ENCODE measurements at regions not wholly inside any gene's neighbourhood (a gene's known extent, or its start where the extent isn't known, plus 50 kb on each side); places are given as distances from the start of the nearest gene placed in this dataset.

DNA sequence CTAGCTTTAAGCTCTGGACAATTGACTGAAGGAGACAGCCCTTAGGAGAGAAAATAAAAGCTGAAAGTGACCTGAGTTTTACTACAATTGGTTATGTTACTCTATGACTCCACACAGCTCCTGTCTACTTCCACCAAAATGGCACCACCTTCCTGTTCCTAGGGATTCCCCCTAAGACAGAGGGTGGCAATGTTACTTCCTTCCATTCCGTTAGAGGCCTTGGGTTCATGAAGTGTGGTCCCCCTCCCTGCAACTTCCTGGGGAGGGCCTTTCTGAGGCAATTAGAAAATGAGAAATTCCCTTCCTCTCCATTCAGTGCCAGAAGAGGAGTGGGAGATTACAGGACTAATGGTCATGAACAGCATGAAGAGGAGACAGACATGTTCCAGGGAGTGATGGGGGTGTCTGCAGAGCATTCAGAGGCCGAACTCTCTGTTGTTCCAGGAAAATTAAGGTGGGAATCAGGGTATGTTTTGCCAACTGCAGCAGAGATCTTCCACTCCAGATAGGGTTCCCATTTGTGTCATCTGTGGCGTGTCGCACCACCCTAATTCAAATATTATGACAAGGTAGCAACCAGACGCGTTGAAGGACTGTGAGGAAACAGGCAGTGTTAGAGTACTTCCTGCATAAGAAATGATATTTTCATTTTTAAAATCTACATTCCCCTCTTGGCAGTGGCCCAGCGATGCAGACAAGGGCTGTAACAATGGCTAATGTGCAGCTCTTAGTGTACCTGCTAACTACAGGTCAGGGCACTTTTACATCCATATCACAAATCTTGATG lies 53.1 kb upstream of the TRIM67 start:
- DNase-seq: no peak

DNA sequence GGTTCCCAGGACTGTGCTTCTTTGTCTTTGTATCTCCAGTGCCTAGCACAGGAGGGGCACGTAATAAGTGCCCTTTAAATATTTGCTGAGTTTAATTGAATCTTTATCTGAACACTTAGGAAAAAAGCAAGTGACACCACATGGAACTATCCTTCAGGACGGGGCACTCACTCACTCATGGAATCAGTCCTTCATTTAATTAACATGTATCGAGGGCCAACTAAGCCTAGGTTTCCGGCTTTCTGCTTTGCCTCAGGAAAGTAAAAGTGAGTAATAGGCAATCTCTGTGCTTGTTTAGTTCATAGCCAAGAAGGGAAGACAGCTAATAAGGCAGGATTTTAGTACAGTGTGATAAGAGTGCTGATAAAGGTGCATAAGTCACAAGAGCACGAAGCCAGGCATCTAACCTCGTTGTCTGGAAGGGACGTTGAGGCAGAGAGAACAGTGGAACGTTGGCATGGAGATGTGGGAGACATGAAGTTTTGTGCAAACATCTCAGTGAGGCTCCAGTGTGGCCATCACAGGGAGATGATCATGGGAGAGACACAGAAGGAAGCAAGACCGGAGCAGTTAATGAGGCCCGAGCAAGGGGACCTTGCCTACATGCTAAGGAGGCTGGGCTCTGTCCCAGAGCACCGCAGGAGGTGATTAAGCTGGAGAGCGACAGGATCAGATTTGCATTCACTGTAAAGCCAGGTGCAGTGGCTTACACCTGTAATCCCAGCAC lies 54.1 kb upstream of the TRIM67 start:
- DNase-seq: no peak

- DNase-seq: no peak
Measured at GRCh38 chr1:231107151-231107550, 54.7 kb upstream of the TRIM67 start.

GRCh38 chr1:231106347-231106746 lies 55.5 kb upstream of the TRIM67 start:
- no peak for DNase-seq

DNA sequence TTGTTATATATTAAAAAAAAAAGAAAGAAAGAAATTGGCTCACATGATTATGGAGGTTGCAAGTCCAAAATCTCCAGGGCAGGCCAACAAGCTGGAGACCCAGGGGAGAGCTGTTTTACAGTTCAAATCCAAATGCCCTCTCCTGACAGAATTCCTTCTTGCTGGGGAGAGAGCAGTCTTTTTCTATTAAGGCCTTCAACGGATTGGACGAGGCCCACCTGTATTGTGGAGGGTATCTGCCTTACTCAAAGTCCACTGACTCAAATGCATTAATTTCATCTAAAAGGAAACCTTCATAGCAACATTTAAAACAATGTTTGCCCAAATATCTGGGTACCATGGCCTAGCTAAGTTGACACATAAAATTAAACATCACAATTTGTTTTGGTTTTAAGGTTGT lies 56.9 kb upstream of the TRIM67 start:
- DNase-seq: no peak

GRCh38 chr1:231103961-231104360 lies 57.9 kb upstream of the TRIM67 start:
- no peak for DNase-seq

DNA sequence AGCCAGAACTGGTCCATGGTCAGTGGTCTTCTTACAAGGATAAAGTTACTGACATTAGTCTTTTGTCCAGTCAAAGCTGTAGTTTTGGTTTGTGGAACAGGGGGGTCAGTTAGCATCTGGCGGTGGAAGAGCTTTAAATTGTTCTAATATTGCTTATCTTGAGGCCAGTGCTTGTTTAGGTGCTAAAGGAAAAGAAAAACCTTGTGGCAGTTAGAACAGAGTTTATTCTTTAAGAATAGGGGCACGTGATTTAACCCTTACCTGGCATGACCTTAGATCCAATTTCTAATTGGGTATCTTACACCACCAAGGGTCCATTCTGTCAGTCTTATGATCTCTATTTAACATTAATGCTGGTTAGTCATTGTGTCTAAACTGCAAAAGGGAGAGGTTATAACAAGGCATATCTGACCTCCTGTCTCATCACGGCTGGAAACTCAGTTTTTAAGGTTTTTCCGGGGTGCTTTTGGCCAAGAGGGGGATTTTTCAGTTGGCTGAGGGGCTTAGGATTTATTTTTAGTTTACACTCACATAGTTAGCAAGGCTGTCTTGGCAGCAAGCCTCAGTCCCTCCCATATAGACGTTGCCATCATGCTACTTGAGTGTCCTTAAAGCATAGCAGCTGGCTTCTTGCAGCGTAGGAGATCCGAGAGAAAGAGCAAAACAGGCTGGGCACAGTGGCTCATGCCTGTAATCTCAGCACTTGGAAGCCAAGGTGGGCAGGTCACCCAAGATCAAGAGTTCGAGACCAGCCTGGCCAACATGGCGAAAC lies 60.1 kb upstream of the FAM89A start:
- DNase-seq: no peak

GRCh38 chr1:231099311-231099710 lies 59.3 kb upstream of the FAM89A start:
- DNase-seq: no peak

DNA sequence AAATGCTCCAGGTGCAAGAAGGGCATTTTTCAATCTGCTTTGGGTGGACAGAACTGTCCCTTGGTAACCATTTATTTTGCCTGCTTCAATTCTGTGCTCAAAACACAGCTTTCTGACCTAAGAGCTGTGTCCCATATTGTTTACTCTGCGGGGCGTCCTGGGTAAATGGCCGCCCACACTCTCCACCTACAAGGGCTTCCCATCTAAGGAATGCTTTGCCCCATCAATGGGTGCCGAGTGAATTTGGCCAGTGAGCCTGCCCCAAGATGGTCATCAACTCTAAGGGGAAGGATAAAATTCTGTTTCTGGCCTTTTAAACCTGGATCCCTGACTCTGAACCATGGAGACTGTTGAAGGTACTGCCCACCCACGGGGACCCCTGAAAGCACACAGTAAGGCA lies 55.5 kb upstream of the FAM89A start:
- DNase-seq: no peak

- DNase-seq: no peak
Measured at GRCh38 chr1:231094421-231094820, 54.4 kb upstream of the FAM89A start.

GRCh38 chr1:231093156-231093922 lies 53.3 kb upstream of the FAM89A start:
- DNase-seq: no peak

DNA sequence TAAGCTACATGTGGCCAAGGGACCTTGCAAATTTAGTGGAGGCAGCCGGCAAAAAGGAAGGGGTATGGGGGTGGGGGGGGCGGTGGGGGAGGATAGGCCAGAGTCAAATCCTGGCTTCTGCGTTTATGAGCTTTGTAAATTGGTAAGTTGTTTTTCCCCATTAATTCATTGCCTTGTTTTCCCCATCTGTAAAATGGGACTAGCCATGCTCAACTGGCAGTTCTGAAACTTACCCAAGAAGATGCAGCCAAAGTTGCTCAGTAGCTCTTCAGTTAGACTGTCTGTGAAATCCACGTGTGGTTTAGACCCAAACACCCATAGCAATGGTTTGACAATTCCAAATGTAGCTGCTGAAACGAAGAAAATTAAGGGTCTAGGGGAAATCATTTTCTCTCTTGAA lies 52.3 kb upstream of the FAM89A start:
- no peak for DNase-seq

- DNase-seq: peak in 3 of 5 donors; percentile 7 to 22 (median 20)
Measured at GRCh38 chr1:231091831-231092301, 51.8 kb upstream of the FAM89A start.

DNA sequence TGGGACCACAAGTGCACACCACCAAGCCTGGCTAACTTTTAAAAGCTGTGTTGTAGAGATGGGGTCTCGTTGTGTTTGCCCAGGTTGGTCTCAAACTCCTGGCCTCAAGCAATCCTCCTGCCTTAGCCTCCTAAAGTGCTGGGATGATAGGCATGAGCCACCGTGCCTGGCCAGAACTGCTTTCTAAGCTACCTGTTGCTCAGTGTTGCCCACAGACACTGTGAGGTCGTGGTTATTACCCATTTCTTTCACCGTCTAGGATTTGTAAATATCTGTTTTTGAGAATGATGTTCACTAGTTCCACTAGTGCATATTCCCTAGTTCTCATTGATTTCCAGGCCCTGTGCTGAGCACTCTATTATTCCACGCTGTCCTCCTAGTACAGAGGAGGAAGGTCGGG lies 51.4 kb upstream of the FAM89A start:
- no peak for DNase-seq
